ENCODE measurements at regions not wholly inside any gene's neighbourhood (a gene's known extent, or its start where the extent isn't known, plus 50 kb on each side); places are given as distances from the start of the nearest gene placed in this dataset.

DNA sequence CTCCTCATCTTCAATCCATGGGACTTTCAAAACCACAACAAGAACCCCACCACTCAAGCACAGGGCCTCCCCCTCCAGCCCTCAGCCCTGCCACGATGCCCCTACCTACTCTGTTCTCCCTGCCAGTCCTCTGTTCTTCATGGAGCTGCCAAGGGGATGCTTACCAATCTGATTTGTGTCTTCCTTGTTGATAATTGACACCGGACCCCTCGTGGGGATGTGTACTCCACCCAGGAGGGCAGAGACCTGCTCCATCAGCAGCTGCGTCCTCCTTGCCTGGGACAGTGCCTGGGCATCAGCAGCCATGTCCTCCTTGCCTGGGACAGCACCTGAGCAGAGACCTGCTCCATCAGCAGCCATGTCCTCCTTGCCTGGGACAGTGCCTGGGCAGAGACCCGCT, 1489.2 kb downstream of the TBC1D22A start:
- intact Hi-C loops (cut with micrococcal nuclease), result no loop called here
- H3K27ac Mint-ChIP-seq, result no peak overlapping the region
- Histone ChIP-seq H3K9ac (ENCODE audit: low read length) (no peak overlapping the region), H3K79me2 (ENCODE audit: control insufficient read depth, insufficient read depth, low read length) (no peaks in the 10 kb centered on the region), H3K9me3 (ENCODE audit: control extremely low read depth in 1 of 3, control insufficient read depth in 2 of 3, insufficient read depth in 1 of 3, low read length in 2 of 3) (no peaks in the 10 kb centered on the region), H2AFZ (ENCODE audit: insufficient read depth, low read depth, low read length, poor library complexity, severe bottlenecking) (no peak overlapping the region), H3K4me1 (ENCODE audit: control insufficient read depth in 2 of 2, insufficient read depth in 2 of 2, low read length in 2 of 2) (no peaks in the 10 kb centered on the region), H3K4me3 (ENCODE audit: control extremely low read depth in 1 of 5, extremely low read depth in 1 of 5, insufficient read depth in 1 of 5, low read depth in 2 of 5, low read length in 4 of 5) (no peak overlapping the region), H3K27ac (ENCODE audit: low read length in 2 of 2) (no peak overlapping the region), H3K36me3 (replicated peaks in 1 of 2; ENCODE audit: control extremely low read depth in 1 of 2, control insufficient read depth in 1 of 2, extremely low read depth in 1 of 2, insufficient read depth in 2 of 2, low read length in 1 of 2) (no peaks in the 10 kb centered on the region), H4K20me1 (ENCODE audit: control insufficient read depth, insufficient read depth, low read length, poor library complexity, severe bottlenecking) (no peaks in the 10 kb centered on the region), H3K4me2 (replicated peaks; ENCODE audit: low read depth, low read length, poor library complexity, severe bottlenecking) (no peak overlapping the region), H3K27me3 (replicated peaks in 1 of 4; ENCODE audit: control extremely low read depth in 1 of 4, control insufficient read depth in 3 of 4, insufficient read depth in 4 of 4, low read length in 3 of 4) (peaks cover 0 to 35% (median 2%) of the 10 kb centered on the region in 4 experiments)
- WGBS (ENCODE audit: insufficient coverage), result 81% methylated on average over 4 of the region's 5 CpGs
- ATAC-seq (ENCODE audit: low read depth), result no peak
- H3K27me3 Mint-ChIP-seq, result peaks cover 48% of the 10 kb centered on the region
- DNase-seq, result no peak
- ChIA-PET CTCF (no interaction called here), POLR2A (no interaction called here)
- H3K4me3 Mint-ChIP-seq, result no peak overlapping the region
- H3K9me3 Mint-ChIP-seq (ENCODE audit: insufficient read depth), result no peaks in the 10 kb centered on the region
- H3K4me1 Mint-ChIP-seq, result no peaks in the 10 kb centered on the region
- TF ChIP-seq, protein P1, sequence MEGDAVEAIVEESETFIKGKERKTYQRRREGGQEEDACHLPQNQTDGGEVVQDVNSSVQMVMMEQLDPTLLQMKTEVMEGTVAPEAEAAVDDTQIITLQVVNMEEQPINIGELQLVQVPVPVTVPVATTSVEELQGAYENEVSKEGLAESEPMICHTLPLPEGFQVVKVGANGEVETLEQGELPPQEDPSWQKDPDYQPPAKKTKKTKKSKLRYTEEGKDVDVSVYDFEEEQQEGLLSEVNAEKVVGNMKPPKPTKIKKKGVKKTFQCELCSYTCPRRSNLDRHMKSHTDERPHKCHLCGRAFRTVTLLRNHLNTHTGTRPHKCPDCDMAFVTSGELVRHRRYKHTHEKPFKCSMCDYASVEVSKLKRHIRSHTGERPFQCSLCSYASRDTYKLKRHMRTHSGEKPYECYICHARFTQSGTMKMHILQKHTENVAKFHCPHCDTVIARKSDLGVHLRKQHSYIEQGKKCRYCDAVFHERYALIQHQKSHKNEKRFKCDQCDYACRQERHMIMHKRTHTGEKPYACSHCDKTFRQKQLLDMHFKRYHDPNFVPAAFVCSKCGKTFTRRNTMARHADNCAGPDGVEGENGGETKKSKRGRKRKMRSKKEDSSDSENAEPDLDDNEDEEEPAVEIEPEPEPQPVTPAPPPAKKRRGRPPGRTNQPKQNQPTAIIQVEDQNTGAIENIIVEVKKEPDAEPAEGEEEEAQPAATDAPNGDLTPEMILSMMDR (IDR thresholded peaks at IDR 0.05), result no peak
- TF ChIP-seq EZH2 (IDR thresholded peaks at IDR 0.05; ENCODE audit: borderline replicate concordance, insufficient read depth, low read depth, low read length, poor library complexity, severe bottlenecking), result no peak

DNA sequence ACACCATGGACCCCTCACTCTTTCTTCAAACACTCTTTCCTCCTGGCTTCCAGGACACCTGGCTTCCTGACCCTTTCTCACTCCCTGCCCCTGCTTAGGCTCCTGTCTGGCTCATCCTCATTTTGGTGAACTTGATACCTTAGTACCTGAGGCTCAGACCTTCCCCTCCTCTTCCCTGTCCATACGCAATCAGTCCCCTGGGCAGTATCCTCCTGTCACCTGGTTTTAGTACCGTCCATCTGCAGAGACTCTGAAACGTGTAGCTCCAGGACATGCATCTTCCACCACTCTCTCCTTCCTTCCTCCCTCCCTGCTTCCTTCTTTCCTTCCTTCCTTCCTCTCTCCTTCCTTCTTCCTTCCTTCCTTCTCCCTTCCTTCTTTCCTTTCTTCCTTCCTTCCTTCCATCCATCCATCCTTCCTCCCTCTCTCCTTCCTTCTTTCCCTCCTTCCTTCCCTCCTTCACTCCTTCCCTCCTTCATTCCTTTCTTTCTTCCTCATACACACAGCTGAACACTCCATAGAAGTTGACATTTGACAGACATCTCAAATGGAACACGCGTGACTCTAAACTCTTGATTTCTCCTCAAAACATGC, 1488.6 kb downstream of the TBC1D22A start:
- ATAC-seq (ENCODE audit: low read depth), result no peak
- TF ChIP-seq, protein P1 (IDR thresholded peaks at IDR 0.05), result no peak
- no peak for TF ChIP-seq EZH2 (IDR thresholded peaks at IDR 0.05; ENCODE audit: borderline replicate concordance, insufficient read depth, low read depth, low read length, poor library complexity, severe bottlenecking)
- WGBS (ENCODE audit: insufficient coverage), result 71% methylated on average over 5 of the region's 5 CpGs
- Mint-ChIP-seq H3K27me3 (peaks cover 53% of the 10 kb centered on the region), H3K4me3 (no peak overlapping the region), H3K9me3 (ENCODE audit: insufficient read depth) (no peaks in the 10 kb centered on the region), H3K4me1 (no peaks in the 10 kb centered on the region), H3K27ac (no peak overlapping the region)
- Histone ChIP-seq H3K9me3 (ENCODE audit: control extremely low read depth in 1 of 3, control insufficient read depth in 2 of 3, insufficient read depth in 1 of 3, low read length in 2 of 3) (no peaks in the 10 kb centered on the region), H3K4me3 (ENCODE audit: control extremely low read depth in 1 of 5, extremely low read depth in 1 of 5, insufficient read depth in 1 of 5, low read depth in 2 of 5, low read length in 4 of 5) (no peak overlapping the region), H3K4me1 (ENCODE audit: control insufficient read depth in 2 of 2, insufficient read depth in 2 of 2, low read length in 2 of 2) (no peaks in the 10 kb centered on the region), H4K20me1 (ENCODE audit: control insufficient read depth, insufficient read depth, low read length, poor library complexity, severe bottlenecking) (no peaks in the 10 kb centered on the region), H3K36me3 (replicated peaks in 1 of 2; ENCODE audit: control extremely low read depth in 1 of 2, control insufficient read depth in 1 of 2, extremely low read depth in 1 of 2, insufficient read depth in 2 of 2, low read length in 1 of 2) (no peaks in the 10 kb centered on the region), H3K27ac (ENCODE audit: low read length in 2 of 2) (no peak overlapping the region), H2AFZ (ENCODE audit: insufficient read depth, low read depth, low read length, poor library complexity, severe bottlenecking) (no peak overlapping the region), H3K4me2 (replicated peaks; ENCODE audit: low read depth, low read length, poor library complexity, severe bottlenecking) (no peak overlapping the region), H3K79me2 (ENCODE audit: control insufficient read depth, insufficient read depth, low read length) (no peaks in the 10 kb centered on the region), H3K27me3 (replicated peaks in 1 of 4; ENCODE audit: control extremely low read depth in 1 of 4, control insufficient read depth in 3 of 4, insufficient read depth in 4 of 4, low read length in 3 of 4) (peaks cover 0 to 36% (median 4%) of the 10 kb centered on the region in 4 experiments), H3K9ac (ENCODE audit: low read length) (no peak overlapping the region)
- CTCF ChIA-PET, result no interaction called here
- DNase-seq, result no peak
- POLR2A ChIA-PET, result no interaction called here
- intact Hi-C loops (cut with micrococcal nuclease), result no loop called here
